Activated CD4-positive, alpha-beta memory T cell treated with anti-CD3 and anti-CD28 coated beads for 36 hours (primary cell): ENCODE measurements at regions not wholly inside any gene's neighbourhood (a gene's known extent, or its start where the extent isn't known, plus 50 kb on each side); places are given as distances from the start of the nearest gene placed in this dataset.

Source experiments
- CTCF ChIA-PET: fragments of 350-600 bp; sonication (Branson Sonifier 250); formaldehyde crosslinking; loops from one replicate; lab custom pipeline; 2021; ENCODE audit warnings: antibody characterized with exemption, inconsistent platforms; lab: Charles Lee
- POLR2A ChIA-PET: fragments of 350-600 bp; sonication (Branson Sonifier 250); formaldehyde crosslinking; loops from one replicate; lab custom pipeline; 2021; ENCODE audit warnings: antibody characterized with exemption; lab: Charles Lee
- DNase-seq: peaks from one replicate; pipeline ENCODE4 v3.0.0-alpha.2; 2020
- H3K27ac Mint-ChIP-seq: one replicate; pipeline ENCODE4 v1.8.0; 2021; ENCODE audit warnings: mixed read lengths
- H3K27me3 Mint-ChIP-seq: one replicate; pipeline ENCODE4 v1.8.0; 2021; ENCODE audit warnings: mixed read lengths
- H3K36me3 Mint-ChIP-seq: one replicate; pipeline ENCODE4 v1.8.0; 2021; ENCODE audit warnings: mixed read lengths
- H3K4me1 Mint-ChIP-seq: one replicate; pipeline ENCODE4 v1.8.0; 2021; ENCODE audit warnings: low read depth, mixed read lengths
- H3K4me3 Mint-ChIP-seq: one replicate; pipeline ENCODE4 v1.8.0; 2021; ENCODE audit warnings: mild to moderate bottlenecking, mixed read lengths
- H3K9me3 Mint-ChIP-seq: one replicate; pipeline ENCODE4 v1.8.0; 2021; ENCODE audit warnings: mixed read lengths
- intact Hi-C: fragments of 100-400 bp; cut with micrococcal nuclease; formaldehyde crosslinking; loops from one replicate; pipeline ENCODE4 v1.15.1; 2023

- no peak overlapping the region for H3K27ac Mint-ChIP-seq
- no peaks in the 10 kb centered on the region for H3K27me3 Mint-ChIP-seq
- DNase-seq: no peak
- no peaks in the 10 kb centered on the region for H3K4me1 Mint-ChIP-seq
- intact Hi-C loops: no loop called here
- peaks cover 2% of the 10 kb centered on the region for H3K9me3 Mint-ChIP-seq
- ChIA-PET CTCF (no interaction called here), POLR2A (no interaction called here)
- no peaks in the 10 kb centered on the region for H3K36me3 Mint-ChIP-seq
- no peak overlapping the region for H3K4me3 Mint-ChIP-seq
These were observed 185.5 kb downstream of the SMC2 start for GRCh38 chr9:104279535-104280177.

- ChIA-PET POLR2A (no interaction called here), CTCF (no interaction called here)
- no peaks in the 10 kb centered on the region for H3K27me3 Mint-ChIP-seq
- H3K36me3 Mint-ChIP-seq: no peaks in the 10 kb centered on the region
- H3K9me3 Mint-ChIP-seq: peaks cover 2% of the 10 kb centered on the region
- no peak overlapping the region for H3K4me3 Mint-ChIP-seq
- intact Hi-C loops: no loop called here
- no peak for DNase-seq
- no peak overlapping the region for H3K27ac Mint-ChIP-seq
- H3K4me1 Mint-ChIP-seq: no peaks in the 10 kb centered on the region
These were observed 186.1 kb downstream of the SMC2 start for GRCh38 chr9:104280178-104280560.

- CTCF ChIA-PET: no interaction called here
- Mint-ChIP-seq H3K36me3 (no peaks in the 10 kb centered on the region), H3K27ac (no peak overlapping the region), H3K9me3 (peaks cover 2% of the 10 kb centered on the region), H3K4me1 (no peaks in the 10 kb centered on the region), H3K27me3 (no peaks in the 10 kb centered on the region), H3K4me3 (no peak overlapping the region)
- POLR2A ChIA-PET: no interaction called here
- intact Hi-C loops: no loop called here
- DNase-seq: no peak
These were observed 186.6 kb downstream of the SMC2 start for GRCh38 chr9:104280711-104281110.

- intact Hi-C loops: no loop called here
- no peaks in the 10 kb centered on the region for H3K4me1 Mint-ChIP-seq
- no peak overlapping the region for H3K27ac Mint-ChIP-seq
- H3K36me3 Mint-ChIP-seq: no peaks in the 10 kb centered on the region
- peaks cover 2% of the 10 kb centered on the region for H3K9me3 Mint-ChIP-seq
- DNase-seq: no peak
- ChIA-PET CTCF (no interaction called here), POLR2A (no interaction called here)
- no peak overlapping the region for H3K4me3 Mint-ChIP-seq
- H3K27me3 Mint-ChIP-seq: no peaks in the 10 kb centered on the region
These were observed 192.1 kb downstream of the SMC2 start for GRCh38 chr9:104286187-104286586.

- ChIA-PET POLR2A (no interaction called here), CTCF (no interaction called here)
- no peaks in the 10 kb centered on the region for H3K27me3 Mint-ChIP-seq
- H3K27ac Mint-ChIP-seq: no peak overlapping the region
- H3K36me3 Mint-ChIP-seq: no peaks in the 10 kb centered on the region
- H3K9me3 Mint-ChIP-seq: no peaks in the 10 kb centered on the region
- intact Hi-C loops: no loop called here
- H3K4me1 Mint-ChIP-seq: no peaks in the 10 kb centered on the region
- no peak for DNase-seq
- H3K4me3 Mint-ChIP-seq: no peak overlapping the region
These were observed 192.7 kb downstream of the SMC2 start for GRCh38 chr9:104286799-104287198.

- intact Hi-C loops: no loop called here
- no peak overlapping the region for H3K27ac Mint-ChIP-seq
- H3K27me3 Mint-ChIP-seq: no peaks in the 10 kb centered on the region
- no peaks in the 10 kb centered on the region for H3K4me1 Mint-ChIP-seq
- ChIA-PET POLR2A (no interaction called here), CTCF (no interaction called here)
- H3K4me3 Mint-ChIP-seq: no peak overlapping the region
- H3K9me3 Mint-ChIP-seq: no peaks in the 10 kb centered on the region
- no peak for DNase-seq
- H3K36me3 Mint-ChIP-seq: no peaks in the 10 kb centered on the region
These were observed 193.3 kb downstream of the SMC2 start for GRCh38 chr9:104287253-104287878.

GRCh38 chr9:104293877-104294276 is 199.8 kb downstream of the SMC2 start:
- Mint-ChIP-seq H3K4me1 (no peaks in the 10 kb centered on the region), H3K9me3 (no peaks in the 10 kb centered on the region)
- intact Hi-C loops: no loop called here

GRCh38 chr9:104300124-104300523 is 203.9 kb upstream of the OR13F1 start:
- POLR2A ChIA-PET: no interaction called here
- Mint-ChIP-seq H3K27ac (no peak overlapping the region), H3K4me3 (no peak overlapping the region), H3K36me3 (no peaks in the 10 kb centered on the region), H3K27me3 (no peaks in the 10 kb centered on the region), H3K4me1 (no peaks in the 10 kb centered on the region), H3K9me3 (no peaks in the 10 kb centered on the region)
- CTCF ChIA-PET: no interaction called here
- no peak for DNase-seq
- intact Hi-C loops: no loop called here

More at GRCh38 chr9:104293877-104294276, 199.8 kb downstream of the SMC2 start:
- no peak overlapping the region for H3K27ac Mint-ChIP-seq
- DNase-seq: no peak
- no peaks in the 10 kb centered on the region for H3K27me3 Mint-ChIP-seq
- H3K4me3 Mint-ChIP-seq: no peak overlapping the region
- ChIA-PET CTCF (no interaction called here), POLR2A (no interaction called here)
- no peaks in the 10 kb centered on the region for H3K36me3 Mint-ChIP-seq

- intact Hi-C loops: no loop called here
- no peaks in the 10 kb centered on the region for H3K4me1 Mint-ChIP-seq
- no peak overlapping the region for H3K4me3 Mint-ChIP-seq
- H3K27ac Mint-ChIP-seq: no peak overlapping the region
- no peaks in the 10 kb centered on the region for H3K27me3 Mint-ChIP-seq
- ChIA-PET CTCF (no interaction called here), POLR2A (no interaction called here)
- H3K9me3 Mint-ChIP-seq: no peaks in the 10 kb centered on the region
- DNase-seq: no peak
- H3K36me3 Mint-ChIP-seq: no peaks in the 10 kb centered on the region
These were observed 202.3 kb upstream of the OR13F1 start for GRCh38 chr9:104301755-104302154.

GRCh38 chr9:104302775-104303174 is 201.3 kb upstream of the OR13F1 start:
- ChIA-PET POLR2A (no interaction called here), CTCF (no interaction called here)
- intact Hi-C loops: no loop called here
- Mint-ChIP-seq H3K27me3 (no peaks in the 10 kb centered on the region), H3K27ac (no peak overlapping the region), H3K36me3 (no peaks in the 10 kb centered on the region), H3K9me3 (no peaks in the 10 kb centered on the region), H3K4me3 (no peak overlapping the region), H3K4me1 (no peaks in the 10 kb centered on the region)
- DNase-seq: no peak

- ChIA-PET CTCF (no interaction called here), POLR2A (no interaction called here)
- Mint-ChIP-seq H3K27me3 (no peaks in the 10 kb centered on the region), H3K9me3 (no peaks in the 10 kb centered on the region), H3K4me1 (no peaks in the 10 kb centered on the region), H3K4me3 (no peak overlapping the region), H3K27ac (no peak overlapping the region), H3K36me3 (no peaks in the 10 kb centered on the region)
- intact Hi-C loops: no loop called here
- no peak for DNase-seq
These were observed 199.1 kb upstream of the OR13F1 start for GRCh38 chr9:104304925-104305324.

GRCh38 chr9:104313396-104314110 is 190.5 kb upstream of the OR13F1 start:
- peaks cover 3% of the 10 kb centered on the region for H3K9me3 Mint-ChIP-seq
- H3K4me1 Mint-ChIP-seq: no peaks in the 10 kb centered on the region
- intact Hi-C loops: no loop called here
- CTCF ChIA-PET: no interaction called here
- no peak overlapping the region for H3K27ac Mint-ChIP-seq
- no peaks in the 10 kb centered on the region for H3K27me3 Mint-ChIP-seq
- no peaks in the 10 kb centered on the region for H3K36me3 Mint-ChIP-seq
- POLR2A ChIA-PET: interaction anchor here (0.7 kb wide), 1 partner anchor 359 kb away, joined by 3 read pairs; no protein-coding TSS in a partner anchor
- H3K4me3 Mint-ChIP-seq: no peak overlapping the region
- DNase-seq: no peak
